Sigmoid colon (tissue), 4 donors: ENCODE measurements at regions not wholly inside any gene's neighbourhood (a gene's known extent, or its start where the extent isn't known, plus 50 kb on each side); places are given as distances from the start of the nearest gene placed in this dataset.

Experiments
- POLR2AphosphoS5 ChIP-seq, 4 donors: sonication (generic); formaldehyde crosslinking; IDR thresholded peaks; one replicate each; pipeline ENCODE4 v1.6.1; 2017; ENCODE audit warnings: antibody characterized with exemption in 4 of 4
- TF ChIP-seq, protein P1 (sequence below), 4 experiments: fragments of 450-650 bp in 3 of 4; fragments of 200-600 bp in 1 of 4; IDR thresholded peaks; one replicate each; pipeline ENCODE4 v1.5.1; 2016 to 2019; ENCODE audit warnings: antibody characterized with exemption in 4 of 4, mild to moderate bottlenecking in 3 of 4, moderate library complexity in 2 of 4

DNA sequence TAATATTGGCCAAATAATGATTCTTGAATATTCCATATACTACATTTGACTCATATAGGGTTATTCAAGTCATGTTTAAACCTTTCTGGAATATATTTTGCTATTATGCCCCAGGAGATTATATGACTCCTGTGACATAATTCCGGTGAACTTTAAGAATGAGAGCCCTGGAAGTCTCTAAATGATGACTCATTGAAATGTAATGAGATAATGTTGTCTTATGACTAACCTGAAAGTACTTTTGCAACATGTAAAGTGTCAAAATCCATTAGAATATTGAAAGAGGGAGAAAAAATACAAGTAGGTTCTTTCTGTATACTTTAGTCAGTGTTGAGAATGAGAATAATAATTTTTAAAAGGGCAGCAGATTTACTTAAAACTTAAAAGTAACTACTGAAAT is 830.4 kb downstream of the MAT2B start:
- TF ChIP-seq, protein P1, sequence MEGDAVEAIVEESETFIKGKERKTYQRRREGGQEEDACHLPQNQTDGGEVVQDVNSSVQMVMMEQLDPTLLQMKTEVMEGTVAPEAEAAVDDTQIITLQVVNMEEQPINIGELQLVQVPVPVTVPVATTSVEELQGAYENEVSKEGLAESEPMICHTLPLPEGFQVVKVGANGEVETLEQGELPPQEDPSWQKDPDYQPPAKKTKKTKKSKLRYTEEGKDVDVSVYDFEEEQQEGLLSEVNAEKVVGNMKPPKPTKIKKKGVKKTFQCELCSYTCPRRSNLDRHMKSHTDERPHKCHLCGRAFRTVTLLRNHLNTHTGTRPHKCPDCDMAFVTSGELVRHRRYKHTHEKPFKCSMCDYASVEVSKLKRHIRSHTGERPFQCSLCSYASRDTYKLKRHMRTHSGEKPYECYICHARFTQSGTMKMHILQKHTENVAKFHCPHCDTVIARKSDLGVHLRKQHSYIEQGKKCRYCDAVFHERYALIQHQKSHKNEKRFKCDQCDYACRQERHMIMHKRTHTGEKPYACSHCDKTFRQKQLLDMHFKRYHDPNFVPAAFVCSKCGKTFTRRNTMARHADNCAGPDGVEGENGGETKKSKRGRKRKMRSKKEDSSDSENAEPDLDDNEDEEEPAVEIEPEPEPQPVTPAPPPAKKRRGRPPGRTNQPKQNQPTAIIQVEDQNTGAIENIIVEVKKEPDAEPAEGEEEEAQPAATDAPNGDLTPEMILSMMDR (IDR thresholded peaks at IDR 0.05) = no peak
- TF ChIP-seq POLR2AphosphoS5 (IDR thresholded peaks at IDR 0.05) = no peak
